Activated B cell treated with CpG ODN at 0.5 μM for 24 hours (primary cell): ENCODE measurements at regions not wholly inside any gene's neighbourhood (a gene's known extent, or its start where the extent isn't known, plus 50 kb on each side); places are given as distances from the start of the nearest gene placed in this dataset.

Experiments used
- ATAC-seq: fragments of 200-7000 bp; cut with Tn5 transposase; one replicate; pipeline ENCODE4 v1.10.0; 2021; ENCODE audit warnings: low read depth, mild to moderate bottlenecking, moderate library complexity
- CTCF ChIA-PET: fragments of 350-600 bp; sonication (Branson Sonifier 250); formaldehyde crosslinking; loops from one replicate; lab custom pipeline; 2021; ENCODE audit warnings: antibody characterized with exemption; lab: Charles Lee
- POLR2A ChIA-PET: fragments of 350-600 bp; sonication (Branson Sonifier 250); formaldehyde crosslinking; loops from one replicate; lab custom pipeline; 2021; ENCODE audit warnings: antibody characterized with exemption; lab: Charles Lee
- DNase-seq: peaks from one replicate; pipeline ENCODE4 v3.0.0; 2022
- H3K27ac Mint-ChIP-seq: one replicate; pipeline ENCODE4 v1.8.0; 2020; ENCODE audit warnings: mixed read lengths
- H3K27me3 Mint-ChIP-seq: one replicate; pipeline ENCODE4 v1.8.0; 2021; ENCODE audit warnings: mixed read lengths
- H3K36me3 Mint-ChIP-seq: one replicate; pipeline ENCODE4 v1.8.0; 2021; ENCODE audit warnings: low read depth, mixed read lengths
- H3K4me1 Mint-ChIP-seq: one replicate; pipeline ENCODE4 v1.8.0; 2021; ENCODE audit warnings: mixed read lengths
- H3K4me3 Mint-ChIP-seq: one replicate; pipeline ENCODE4 v1.8.0; 2020; ENCODE audit warnings: mild to moderate bottlenecking, mixed read lengths
- H3K9me3 Mint-ChIP-seq: one replicate; pipeline ENCODE4 v1.8.0; 2020; ENCODE audit warnings: mixed read lengths
- intact Hi-C: fragments of 100-400 bp; cut with micrococcal nuclease; formaldehyde crosslinking; loops from one replicate; pipeline ENCODE4 v1.15.1; 2024
- TF ChIP-seq, protein P1 (sequence below): fragments of 200-600 bp; IDR thresholded peaks from one replicate; pipeline ENCODE4 v1.8.0; 2022; ENCODE audit warnings: antibody characterized with exemption, mild to moderate bottlenecking

DNA sequence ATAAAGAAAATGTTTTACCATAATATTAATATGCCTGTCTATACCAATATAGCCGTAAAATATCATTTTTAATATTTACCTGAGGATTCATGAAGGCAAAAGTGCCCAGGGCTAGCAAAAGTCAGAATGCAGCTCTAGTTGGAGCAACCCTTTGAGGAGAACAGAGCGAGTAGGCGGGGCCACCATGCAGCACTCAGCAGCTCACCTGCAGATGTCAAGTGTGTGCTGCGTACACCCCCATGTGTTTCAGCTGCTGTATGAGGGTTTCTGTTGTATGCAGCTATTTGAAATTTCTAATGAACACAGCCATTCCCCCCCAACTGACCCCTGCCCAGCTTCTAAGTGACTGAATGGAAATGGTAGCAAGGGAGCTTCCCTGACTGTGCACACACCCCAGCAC, 508.0 kb downstream of the QKI start:
- intact Hi-C loops: no loop called here
- TF ChIP-seq, protein P1, sequence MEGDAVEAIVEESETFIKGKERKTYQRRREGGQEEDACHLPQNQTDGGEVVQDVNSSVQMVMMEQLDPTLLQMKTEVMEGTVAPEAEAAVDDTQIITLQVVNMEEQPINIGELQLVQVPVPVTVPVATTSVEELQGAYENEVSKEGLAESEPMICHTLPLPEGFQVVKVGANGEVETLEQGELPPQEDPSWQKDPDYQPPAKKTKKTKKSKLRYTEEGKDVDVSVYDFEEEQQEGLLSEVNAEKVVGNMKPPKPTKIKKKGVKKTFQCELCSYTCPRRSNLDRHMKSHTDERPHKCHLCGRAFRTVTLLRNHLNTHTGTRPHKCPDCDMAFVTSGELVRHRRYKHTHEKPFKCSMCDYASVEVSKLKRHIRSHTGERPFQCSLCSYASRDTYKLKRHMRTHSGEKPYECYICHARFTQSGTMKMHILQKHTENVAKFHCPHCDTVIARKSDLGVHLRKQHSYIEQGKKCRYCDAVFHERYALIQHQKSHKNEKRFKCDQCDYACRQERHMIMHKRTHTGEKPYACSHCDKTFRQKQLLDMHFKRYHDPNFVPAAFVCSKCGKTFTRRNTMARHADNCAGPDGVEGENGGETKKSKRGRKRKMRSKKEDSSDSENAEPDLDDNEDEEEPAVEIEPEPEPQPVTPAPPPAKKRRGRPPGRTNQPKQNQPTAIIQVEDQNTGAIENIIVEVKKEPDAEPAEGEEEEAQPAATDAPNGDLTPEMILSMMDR: no peak
- ATAC-seq (no peak), DNase-seq (no peak)
- no peaks in the 10 kb centered on the region for H3K36me3 Mint-ChIP-seq
- ChIA-PET POLR2A (no interaction called here), CTCF (no interaction called here)
- H3K4me1 Mint-ChIP-seq: no peaks in the 10 kb centered on the region
- H3K4me3 Mint-ChIP-seq: no peak overlapping the region
- peaks cover 2% of the 10 kb centered on the region for H3K9me3 Mint-ChIP-seq
- H3K27ac Mint-ChIP-seq: no peak overlapping the region
- H3K27me3 Mint-ChIP-seq: peaks cover 4% of the 10 kb centered on the region

DNA sequence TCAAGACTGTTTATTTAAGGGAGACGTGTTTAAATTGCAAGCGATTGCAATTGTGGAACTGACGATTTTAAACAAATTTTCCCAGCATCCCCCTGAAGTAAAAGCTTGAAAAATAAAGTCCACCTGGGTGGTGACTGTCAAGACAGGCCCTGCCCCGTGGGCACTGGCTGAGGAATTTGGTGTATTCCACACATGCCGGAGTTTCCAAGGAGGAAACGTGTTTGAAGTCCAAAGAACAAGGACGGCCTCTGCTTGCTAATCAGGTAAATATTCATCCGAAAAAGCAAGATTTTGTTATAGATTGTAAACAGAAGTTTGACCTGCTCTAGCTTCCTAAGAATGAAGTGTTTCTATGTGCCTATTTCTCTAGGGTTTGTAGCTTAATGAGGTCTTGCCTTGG, 505.1 kb downstream of the QKI start:
- Mint-ChIP-seq H3K9me3 (peaks cover 2% of the 10 kb centered on the region), H3K4me3 (no peak overlapping the region), H3K27ac (no peak overlapping the region), H3K36me3 (no peaks in the 10 kb centered on the region), H3K4me1 (no peaks in the 10 kb centered on the region), H3K27me3 (peaks cover 4% of the 10 kb centered on the region)
- no peak for ATAC-seq
- ChIA-PET CTCF (no interaction called here), POLR2A (no interaction called here)
- intact Hi-C loops: no loop called here
- DNase-seq: no peak
- TF ChIP-seq, protein P1: no peak

DNA sequence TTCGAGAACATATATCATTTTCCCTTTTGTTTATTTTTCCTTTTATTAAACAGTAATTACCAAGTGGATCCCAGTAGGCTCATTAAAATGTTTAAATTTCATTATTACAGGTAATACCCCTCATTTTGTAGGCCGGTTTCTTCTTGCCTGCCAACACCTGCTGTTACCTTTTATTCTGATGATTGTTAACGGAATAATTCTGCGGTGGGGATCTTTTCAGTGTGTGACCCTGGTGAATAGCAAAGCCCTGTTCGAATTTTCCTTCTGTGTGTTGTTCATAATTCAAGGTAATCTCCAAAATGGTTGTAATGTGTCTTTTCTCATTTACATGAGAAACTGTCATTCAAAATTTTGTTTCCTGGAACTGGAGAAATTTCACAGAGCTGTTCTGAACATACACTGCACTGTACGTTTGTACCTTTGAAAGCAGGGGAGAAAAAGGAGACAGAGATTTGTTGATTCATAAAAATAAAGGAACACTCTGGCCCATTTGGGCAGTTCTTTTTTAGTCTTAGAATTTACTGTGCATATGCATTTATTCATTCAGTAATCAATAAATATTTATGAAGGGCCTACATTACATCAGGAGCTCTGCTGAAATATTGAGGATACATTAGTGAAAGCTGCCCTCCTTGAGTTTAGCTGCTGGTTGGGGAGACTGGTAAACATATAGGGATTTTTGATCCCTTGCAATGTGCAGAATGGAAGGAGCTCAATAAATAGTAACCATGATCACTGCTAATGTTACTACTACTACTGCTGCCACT, 502.0 kb downstream of the QKI start:
- TF ChIP-seq, protein P1: no peak
- intact Hi-C loops: no loop called here
- ChIA-PET POLR2A (no interaction called here), CTCF (no interaction called here)
- peaks cover 4% of the 10 kb centered on the region for H3K27me3 Mint-ChIP-seq
- no peak overlapping the region for H3K27ac Mint-ChIP-seq
- no peaks in the 10 kb centered on the region for H3K4me1 Mint-ChIP-seq
- H3K4me3 Mint-ChIP-seq: no peak overlapping the region
- no peaks in the 10 kb centered on the region for H3K36me3 Mint-ChIP-seq
- H3K9me3 Mint-ChIP-seq: no peaks in the 10 kb centered on the region
- DNase-seq (no peak), ATAC-seq (no peak)

DNA sequence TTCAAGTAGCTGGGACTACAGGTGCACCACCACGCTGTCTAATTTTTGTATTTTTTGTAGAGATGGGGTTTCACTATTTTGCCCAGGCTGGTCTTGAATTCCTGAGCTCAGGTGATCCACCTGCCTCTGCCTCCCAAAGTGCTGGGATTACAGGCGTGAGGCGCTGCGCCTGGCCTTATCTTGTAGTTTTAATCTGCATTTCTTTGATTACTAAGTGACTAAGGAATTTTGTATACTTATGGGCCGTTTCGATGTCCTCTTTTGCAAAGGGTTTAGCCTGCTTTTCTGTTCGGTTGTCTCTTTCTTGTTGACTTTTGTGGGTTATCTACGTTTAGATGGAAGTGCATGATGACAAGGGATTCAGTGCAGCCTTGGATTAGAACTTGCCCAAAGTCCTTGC, 500.6 kb downstream of the QKI start:
- Mint-ChIP-seq H3K4me1 (no peaks in the 10 kb centered on the region), H3K9me3 (no peaks in the 10 kb centered on the region), H3K36me3 (no peaks in the 10 kb centered on the region), H3K4me3 (no peak overlapping the region), H3K27me3 (peaks cover 5% of the 10 kb centered on the region), H3K27ac (no peak overlapping the region)
- DNase-seq: no peak
- intact Hi-C loops: no loop called here
- no peak for ATAC-seq
- CTCF ChIA-PET: no interaction called here
- POLR2A ChIA-PET: no interaction called here
- TF ChIP-seq, protein P1: no peak

DNA sequence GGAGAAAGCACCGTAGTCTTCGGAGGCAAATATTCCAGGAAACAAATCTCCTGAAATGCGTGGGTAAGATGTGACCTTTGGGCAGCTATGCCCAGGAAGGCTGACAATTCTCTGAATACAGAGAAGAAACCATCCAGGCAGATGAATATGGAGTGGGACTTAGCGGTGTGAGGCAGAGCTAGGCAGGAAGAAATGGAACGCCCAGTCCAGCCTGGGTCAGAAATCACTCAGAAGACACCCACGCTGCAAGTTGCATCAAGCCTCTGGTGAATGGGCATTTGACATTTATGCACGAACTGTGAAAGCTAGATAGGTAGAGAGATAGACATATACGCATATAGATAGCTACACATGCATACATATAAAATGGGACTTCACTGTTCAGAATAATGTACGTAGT, 498.5 kb downstream of the QKI start:
- Mint-ChIP-seq H3K9me3 (no peaks in the 10 kb centered on the region), H3K4me3 (no peak overlapping the region), H3K36me3 (no peaks in the 10 kb centered on the region), H3K27me3 (peaks cover 4% of the 10 kb centered on the region), H3K4me1 (no peaks in the 10 kb centered on the region), H3K27ac (no peak overlapping the region)
- DNase-seq (no peak), ATAC-seq (no peak)
- TF ChIP-seq, protein P1: no peak
- intact Hi-C loops: no loop called here
- POLR2A ChIA-PET: no interaction called here
- CTCF ChIA-PET: no interaction called here
